ENCODE measurements at regions not wholly inside any gene's neighbourhood (a gene's known extent, or its start where the extent isn't known, plus 50 kb on each side); places are given as distances from the start of the nearest gene placed in this dataset.
A peak's percentile ranks its signal among the peaks of the same experiment; 100 is the strongest.

DNA sequence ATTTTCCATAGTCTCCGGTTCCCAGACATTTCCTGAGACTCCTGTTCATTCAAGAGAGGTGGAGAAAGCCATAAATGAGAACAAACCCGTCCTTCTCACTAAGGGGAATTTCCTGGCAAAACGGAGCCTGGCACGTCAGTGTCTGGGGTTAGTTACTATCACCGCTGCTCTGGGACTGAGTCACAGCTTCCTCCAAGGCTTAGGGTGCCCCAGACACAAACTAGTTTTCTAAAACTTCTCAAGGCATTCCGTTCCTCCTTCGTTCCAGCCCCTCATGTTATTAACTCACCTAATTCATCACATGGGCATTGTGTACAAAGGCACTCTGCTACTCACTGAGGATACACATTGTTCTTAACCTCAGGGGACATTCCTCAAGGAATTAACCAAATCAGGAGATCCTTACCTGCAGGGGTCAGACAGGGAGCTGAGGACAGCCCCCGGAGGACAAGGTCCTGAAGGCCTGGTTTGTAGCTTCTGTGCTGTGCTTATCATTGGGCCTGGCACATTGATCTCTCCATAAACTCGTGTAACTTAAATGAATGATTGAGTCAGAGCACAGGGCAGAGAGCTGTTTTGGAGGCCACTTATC, 103.0 kb upstream of the KLF6 start:
- H3K9me3 ChIP-seq (ENCODE audit: low read length): no peaks in the 10 kb centered on the region
- POLR2A ChIA-PET: interaction anchor here (0.7 to 3.0 kb wide), 4 partner anchors 12 to 104 kb away, joined by 3 to 20 read pairs (median 3); partner anchors contain the start of gene KLF6
- H3K4me1 ChIP-seq (ENCODE audit: insufficient read depth, low read length): peaks cover 33% of the 10 kb centered on the region
- Mint-ChIP-seq H3K4me1 (peaks cover 36 to 58% (median 48%) of the 10 kb centered on the region in 3 donors), H3K27ac (peak overlapping the region; percentile 89 to 99 (median 98)), H3K27me3 (no peaks in the 10 kb centered on the region), H3K9me3 (no peaks in the 10 kb centered on the region), H3K4me3 (peak overlapping the region; percentile 35 to 83 (median 77)), H3K36me3 (peaks cover 0 to 4% (median 4%) of the 10 kb centered on the region in 3 donors)
- no peak overlapping the region for H3K4me3 ChIP-seq (ENCODE audit: low read length)
- no peaks in the 10 kb centered on the region for H3K27me3 ChIP-seq (ENCODE audit: insufficient read depth, low read length, poor library complexity, severe bottlenecking)
- H3K36me3 ChIP-seq (ENCODE audit: insufficient read depth, low read length): no peaks in the 10 kb centered on the region
- peak overlapping the region; percentile 53 for H3K27ac ChIP-seq (ENCODE audit: low read depth, low read length)
- CTCF ChIA-PET: interaction anchor here (0.9 to 2.2 kb wide), 2 partner anchors 33 to 106 kb away, joined by 3 to 6 read pairs; no protein-coding TSS in a partner anchor
- DNase-seq: peak in 4 of 5 donors; percentile 68 to 87 (median 72)

DNA sequence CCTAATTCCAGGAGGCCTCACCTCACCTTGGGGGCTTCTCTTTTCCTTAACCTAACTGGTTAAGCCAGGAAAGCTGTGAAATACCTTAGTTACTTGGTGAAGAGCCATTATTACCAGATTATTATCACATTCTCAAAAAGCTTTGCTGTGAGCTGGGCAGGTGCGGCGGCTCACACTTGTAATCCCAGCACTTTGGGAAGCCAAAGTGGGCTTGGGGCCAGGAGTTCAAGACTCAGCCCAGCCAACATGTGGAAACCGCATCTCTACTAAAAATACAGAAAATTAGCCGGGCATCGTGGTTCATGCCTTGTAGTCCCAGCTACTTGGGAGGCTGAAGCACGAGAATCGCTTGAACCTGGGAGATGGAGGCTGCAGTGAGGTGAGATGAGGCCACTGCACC, 102.4 kb upstream of the KLF6 start:
- peak overlapping the region; percentile 35 to 83 (median 77) for H3K4me3 Mint-ChIP-seq
- H3K27me3 Mint-ChIP-seq: no peaks in the 10 kb centered on the region
- H3K27ac Mint-ChIP-seq: peak overlapping the region; percentile 89 to 99 (median 98)
- H3K4me3 ChIP-seq (ENCODE audit: low read length): no peak overlapping the region
- DNase-seq: no peak
- no peaks in the 10 kb centered on the region for H3K27me3 ChIP-seq (ENCODE audit: insufficient read depth, low read length, poor library complexity, severe bottlenecking)
- H3K27ac ChIP-seq (ENCODE audit: low read depth, low read length): peak overlapping the region; percentile 53
- ChIA-PET CTCF (interaction anchor here (0.9 to 2.2 kb wide), 2 partner anchors 32 to 105 kb away, joined by 3 to 6 read pairs; no protein-coding TSS in a partner anchor), POLR2A (interaction anchor here (1.3 to 3.0 kb wide), 2 partner anchors 102 to 104 kb away, joined by 3 to 20 read pairs; partner anchors contain the start of gene KLF6)
- H3K9me3 ChIP-seq (ENCODE audit: low read length): no peaks in the 10 kb centered on the region
- no peaks in the 10 kb centered on the region for H3K36me3 ChIP-seq (ENCODE audit: insufficient read depth, low read length)
- H3K4me1 Mint-ChIP-seq: peaks cover 30 to 52% (median 43%) of the 10 kb centered on the region in 3 donors
- no peaks in the 10 kb centered on the region for H3K9me3 Mint-ChIP-seq
- H3K4me1 ChIP-seq (ENCODE audit: insufficient read depth, low read length): peaks cover 28% of the 10 kb centered on the region
- peaks cover 0 to 4% (median 4%) of the 10 kb centered on the region in 3 donors for H3K36me3 Mint-ChIP-seq

DNA sequence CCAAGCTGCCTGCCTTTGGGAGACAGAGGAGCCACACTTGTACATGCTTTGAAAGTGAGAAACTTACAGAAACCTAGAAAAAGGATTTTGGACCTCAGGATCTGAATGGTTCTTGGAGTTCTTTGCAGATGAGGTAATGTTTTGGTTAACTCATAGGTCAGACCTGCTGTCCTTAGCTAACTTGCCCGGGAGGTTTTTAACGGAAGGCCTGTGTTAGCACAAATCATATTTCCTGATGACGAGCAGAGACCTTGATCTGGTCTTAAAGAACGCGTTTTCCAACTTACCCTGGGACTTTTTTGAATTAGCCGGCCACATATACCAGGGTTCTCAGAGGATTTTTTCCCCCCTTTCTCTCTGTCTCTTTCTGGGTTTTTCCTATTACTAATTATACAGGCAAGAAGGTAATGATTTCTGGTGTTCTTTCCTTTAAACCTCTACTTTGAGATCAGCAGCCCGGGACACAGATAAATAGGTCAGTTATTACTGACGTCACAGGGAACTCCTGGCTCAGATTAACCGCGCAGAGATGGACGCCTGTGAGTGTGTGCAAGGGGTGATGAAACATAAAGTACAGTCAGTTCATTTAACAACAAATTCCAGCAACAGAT, 101.7 kb upstream of the KLF6 start:
- Histone ChIP-seq H3K9me3 (ENCODE audit: low read length) (no peaks in the 10 kb centered on the region), H3K4me3 (ENCODE audit: low read length) (no peak overlapping the region), H3K27me3 (ENCODE audit: insufficient read depth, low read length, poor library complexity, severe bottlenecking) (no peaks in the 10 kb centered on the region), H3K4me1 (ENCODE audit: insufficient read depth, low read length) (peaks cover 21% of the 10 kb centered on the region), H3K27ac (ENCODE audit: low read depth, low read length) (peak overlapping the region; percentile 53), H3K36me3 (ENCODE audit: insufficient read depth, low read length) (no peaks in the 10 kb centered on the region)
- Mint-ChIP-seq H3K9me3 (no peaks in the 10 kb centered on the region), H3K4me3 (peak overlapping the region in 5 of 7 donors; percentile 32 to 72 (median 41)), H3K27ac (peak overlapping the region; percentile 51 to 99 (median 98)), H3K4me1 (peaks cover 24 to 45% (median 36%) of the 10 kb centered on the region in 3 donors), H3K27me3 (no peaks in the 10 kb centered on the region), H3K36me3 (peaks cover 0 to 4% (median 4%) of the 10 kb centered on the region in 3 donors)
- POLR2A ChIA-PET: interaction anchor here (0.5 to 3.0 kb wide), 3 partner anchors 101 to 133 kb away, joined by 3 to 20 read pairs (median 4); partner anchors contain the start of gene KLF6
- no peak for DNase-seq
- CTCF ChIA-PET: interaction anchor here (2.2 kb wide), 1 partner anchor 105 kb away, joined by 6 read pairs; no protein-coding TSS in a partner anchor

DNA sequence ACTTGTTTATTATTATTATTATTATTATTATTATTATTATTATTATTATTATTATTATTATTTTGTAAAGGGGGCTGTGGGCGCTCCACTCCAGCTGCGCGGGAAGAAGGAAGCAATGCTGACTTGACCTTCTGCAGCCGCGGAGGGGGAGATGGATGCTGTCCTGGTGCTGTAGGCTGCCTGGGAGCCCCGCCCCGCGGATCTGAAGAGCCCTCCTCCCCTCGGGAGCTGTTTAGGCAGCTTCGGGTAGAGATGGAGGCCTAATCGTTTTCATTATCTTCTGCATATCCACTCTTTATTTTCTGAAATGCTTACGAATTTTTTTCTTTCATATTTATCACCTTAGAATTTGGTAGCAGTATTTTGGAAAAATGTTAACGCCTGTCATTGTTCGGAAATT, 101.2 kb upstream of the KLF6 start:
- H3K9me3 ChIP-seq (ENCODE audit: low read length): no peaks in the 10 kb centered on the region
- no peaks in the 10 kb centered on the region for H3K9me3 Mint-ChIP-seq
- peaks cover 19 to 40% (median 30%) of the 10 kb centered on the region in 3 donors for H3K4me1 Mint-ChIP-seq
- H3K4me1 ChIP-seq (ENCODE audit: insufficient read depth, low read length): peaks cover 16% of the 10 kb centered on the region
- H3K27ac ChIP-seq (ENCODE audit: low read depth, low read length): no peak overlapping the region
- DNase-seq: no peak
- POLR2A ChIA-PET: interaction anchor here (1.0 kb wide), 1 partner anchor 102 kb away, joined by 5 read pairs; no protein-coding TSS in a partner anchor
- peak overlapping the region in 6 of 8 donors; percentile 98 to 99 (median 98) for H3K27ac Mint-ChIP-seq
- peaks cover 0 to 4% (median 4%) of the 10 kb centered on the region in 3 donors for H3K36me3 Mint-ChIP-seq
- CTCF ChIA-PET: no interaction called here
- H3K27me3 ChIP-seq (ENCODE audit: insufficient read depth, low read length, poor library complexity, severe bottlenecking): no peaks in the 10 kb centered on the region
- H3K4me3 Mint-ChIP-seq: no peak overlapping the region
- H3K4me3 ChIP-seq (ENCODE audit: low read length): no peak overlapping the region
- no peaks in the 10 kb centered on the region for H3K36me3 ChIP-seq (ENCODE audit: insufficient read depth, low read length)
- H3K27me3 Mint-ChIP-seq: no peaks in the 10 kb centered on the region

DNA sequence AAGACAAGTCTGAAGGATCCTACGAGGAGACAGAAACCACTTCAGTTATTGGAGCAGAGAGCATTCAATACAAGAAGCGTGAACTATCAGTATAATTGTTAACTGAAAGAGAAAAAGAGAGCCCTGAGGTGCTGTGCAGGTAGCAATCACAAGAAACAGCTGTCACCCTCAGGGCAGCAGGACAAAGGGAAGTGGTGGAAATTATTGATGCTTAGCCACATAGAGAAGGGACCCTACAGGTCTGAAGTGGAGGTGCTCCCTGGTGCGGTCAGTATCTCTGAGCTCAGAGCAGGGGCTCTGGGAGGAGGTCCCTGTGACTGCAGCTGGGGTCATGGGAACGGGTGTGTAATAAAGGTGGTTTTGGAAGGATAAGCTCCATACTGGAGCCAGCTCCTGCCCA, 97.8 kb upstream of the KLF6 start:
- ChIA-PET POLR2A (interaction anchor here (0.7 kb wide), 1 partner anchor 19 kb away, joined by 3 read pairs; no protein-coding TSS in a partner anchor), CTCF (no interaction called here)
- DNase-seq: no peak
- H3K27me3 Mint-ChIP-seq: no peaks in the 10 kb centered on the region
- H3K9me3 Mint-ChIP-seq: no peaks in the 10 kb centered on the region
- H3K27ac Mint-ChIP-seq: peak overlapping the region in 2 of 8 donors; percentile 54 to 60
- peaks cover 0 to 4% (median 4%) of the 10 kb centered on the region in 3 donors for H3K36me3 Mint-ChIP-seq
- H3K4me1 Mint-ChIP-seq: peaks cover 10 to 30% (median 11%) of the 10 kb centered on the region in 3 donors
- peaks cover 10% of the 10 kb centered on the region for H3K4me1 ChIP-seq (ENCODE audit: insufficient read depth, low read length)
- no peaks in the 10 kb centered on the region for H3K27me3 ChIP-seq (ENCODE audit: insufficient read depth, low read length, poor library complexity, severe bottlenecking)
- H3K4me3 Mint-ChIP-seq: no peak overlapping the region
- no peak overlapping the region for H3K27ac ChIP-seq (ENCODE audit: low read depth, low read length)
- no peaks in the 10 kb centered on the region for H3K36me3 ChIP-seq (ENCODE audit: insufficient read depth, low read length)
- H3K9me3 ChIP-seq (ENCODE audit: low read length): no peaks in the 10 kb centered on the region
- no peak overlapping the region for H3K4me3 ChIP-seq (ENCODE audit: low read length)

DNA sequence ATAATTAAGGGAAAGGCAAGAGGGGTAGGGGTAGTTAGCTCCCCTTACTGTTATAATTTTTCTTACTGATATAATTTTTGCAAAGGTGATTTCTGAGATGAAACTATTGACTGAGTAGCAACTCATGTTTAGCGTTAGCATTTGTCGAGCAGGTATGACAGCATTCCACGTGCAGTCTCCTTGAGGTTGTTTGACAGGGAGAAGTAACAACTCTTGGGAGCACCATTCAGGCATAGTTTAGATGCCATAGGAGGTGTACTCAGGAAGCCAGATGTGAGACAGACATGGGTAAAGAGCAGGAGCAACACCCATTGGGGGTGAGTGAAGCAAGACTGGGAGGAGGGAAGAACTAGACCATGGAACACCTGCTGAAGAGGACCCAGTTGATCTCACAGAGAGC, 96.6 kb upstream of the KLF6 start:
- Histone ChIP-seq H3K27me3 (ENCODE audit: insufficient read depth, low read length, poor library complexity, severe bottlenecking) (no peaks in the 10 kb centered on the region), H3K4me3 (ENCODE audit: low read length) (no peak overlapping the region), H3K4me1 (ENCODE audit: insufficient read depth, low read length) (peaks cover 13% of the 10 kb centered on the region), H3K27ac (ENCODE audit: low read depth, low read length) (no peak overlapping the region), H3K9me3 (ENCODE audit: low read length) (no peaks in the 10 kb centered on the region), H3K36me3 (ENCODE audit: insufficient read depth, low read length) (no peaks in the 10 kb centered on the region)
- Mint-ChIP-seq H3K36me3 (peaks cover 0 to 4% (median 4%) of the 10 kb centered on the region in 3 donors), H3K4me3 (no peak overlapping the region), H3K9me3 (no peaks in the 10 kb centered on the region), H3K4me1 (peaks cover 7 to 30% (median 10%) of the 10 kb centered on the region in 3 donors), H3K27ac (peak overlapping the region in 2 of 8 donors; percentile 20 to 68), H3K27me3 (no peaks in the 10 kb centered on the region)
- DNase-seq: no peak
- CTCF ChIA-PET: no interaction called here
- POLR2A ChIA-PET: interaction anchor here (0.7 kb wide), 1 partner anchor 86 kb away, joined by 3 read pairs; no protein-coding TSS in a partner anchor

DNA sequence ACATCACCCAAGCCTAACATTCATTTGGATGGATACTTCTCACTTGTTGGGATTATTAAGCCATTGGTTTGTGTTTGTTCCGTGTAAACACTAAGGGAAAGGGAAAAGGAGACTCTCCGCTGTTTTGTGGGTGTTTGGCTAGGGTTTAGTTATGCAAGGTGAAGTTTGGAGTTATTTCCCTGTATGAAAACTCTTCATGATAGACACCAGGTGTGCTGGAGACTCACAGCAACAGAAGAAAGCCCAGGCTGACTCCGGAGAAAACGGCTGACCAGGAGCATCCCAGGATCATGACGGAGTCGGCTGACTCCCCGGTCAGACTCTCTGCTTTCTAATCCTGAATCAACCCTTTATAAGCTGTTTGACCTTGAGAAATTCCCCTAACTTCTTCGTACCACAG, 94.1 kb upstream of the KLF6 start:
- no peaks in the 10 kb centered on the region for H3K36me3 ChIP-seq (ENCODE audit: insufficient read depth, low read length)
- no peaks in the 10 kb centered on the region for H3K27me3 Mint-ChIP-seq
- peaks cover 0 to 3% (median 1%) of the 10 kb centered on the region in 3 donors for H3K36me3 Mint-ChIP-seq
- H3K27ac Mint-ChIP-seq: peak overlapping the region in 6 of 8 donors; percentile 0 to 84 (median 60)
- CTCF ChIA-PET: no interaction called here
- no peak overlapping the region for H3K4me3 ChIP-seq (ENCODE audit: low read length)
- peaks cover 37% of the 10 kb centered on the region for H3K4me1 ChIP-seq (ENCODE audit: insufficient read depth, low read length)
- POLR2A ChIA-PET: no interaction called here
- no peak for DNase-seq
- peak overlapping the region in 1 of 7 donors; percentile 17 for H3K4me3 Mint-ChIP-seq
- H3K27me3 ChIP-seq (ENCODE audit: insufficient read depth, low read length, poor library complexity, severe bottlenecking): no peaks in the 10 kb centered on the region
- H3K27ac ChIP-seq (ENCODE audit: low read depth, low read length): no peak overlapping the region
- H3K9me3 Mint-ChIP-seq: no peaks in the 10 kb centered on the region
- H3K4me1 Mint-ChIP-seq: peaks cover 28 to 52% (median 31%) of the 10 kb centered on the region in 3 donors
- no peaks in the 10 kb centered on the region for H3K9me3 ChIP-seq (ENCODE audit: low read length)

All from CD8-positive, alpha-beta memory T cell (primary cell).